ENCODE measurements at regions not wholly inside any gene's neighbourhood (a gene's known extent, or its start where the extent isn't known, plus 50 kb on each side); places are given as distances from the start of the nearest gene placed in this dataset.
"Not testable (repeated sequence)": the region's sequence is repeated elsewhere in the genome, so short reads cannot be mapped to it uniquely, and the experiment has no call there.

DNA sequence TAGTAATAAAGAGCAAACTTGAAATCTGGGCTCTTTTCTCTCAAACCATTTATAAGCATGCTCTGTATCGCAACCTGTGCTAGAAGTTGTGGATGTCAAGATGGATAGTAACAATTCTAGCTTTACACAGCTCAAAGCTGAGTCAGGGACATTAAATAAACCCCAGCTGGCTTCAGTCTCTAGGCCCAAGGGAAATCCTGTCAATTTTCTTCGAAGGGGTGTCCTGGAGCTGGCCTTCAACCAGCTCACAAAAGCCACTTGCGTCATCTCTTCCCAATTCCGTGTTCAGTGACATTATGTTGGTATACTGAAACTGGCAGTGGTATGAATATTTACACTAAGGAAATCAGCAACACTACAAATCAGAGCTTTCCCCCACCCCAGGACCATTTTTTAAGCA, 89.8 kb upstream of the PRKG2 start:
- no peak for DNase-seq (ENCODE audit: extremely low spot score)
- CTCF ChIA-PET, result interaction anchor here (2.0 kb wide), 1 partner anchor 10 kb away, joined by 6 read pairs; no protein-coding TSS in a partner anchor
- POLR2A ChIA-PET, result no interaction called here
- TF ChIP-seq, protein P1, sequence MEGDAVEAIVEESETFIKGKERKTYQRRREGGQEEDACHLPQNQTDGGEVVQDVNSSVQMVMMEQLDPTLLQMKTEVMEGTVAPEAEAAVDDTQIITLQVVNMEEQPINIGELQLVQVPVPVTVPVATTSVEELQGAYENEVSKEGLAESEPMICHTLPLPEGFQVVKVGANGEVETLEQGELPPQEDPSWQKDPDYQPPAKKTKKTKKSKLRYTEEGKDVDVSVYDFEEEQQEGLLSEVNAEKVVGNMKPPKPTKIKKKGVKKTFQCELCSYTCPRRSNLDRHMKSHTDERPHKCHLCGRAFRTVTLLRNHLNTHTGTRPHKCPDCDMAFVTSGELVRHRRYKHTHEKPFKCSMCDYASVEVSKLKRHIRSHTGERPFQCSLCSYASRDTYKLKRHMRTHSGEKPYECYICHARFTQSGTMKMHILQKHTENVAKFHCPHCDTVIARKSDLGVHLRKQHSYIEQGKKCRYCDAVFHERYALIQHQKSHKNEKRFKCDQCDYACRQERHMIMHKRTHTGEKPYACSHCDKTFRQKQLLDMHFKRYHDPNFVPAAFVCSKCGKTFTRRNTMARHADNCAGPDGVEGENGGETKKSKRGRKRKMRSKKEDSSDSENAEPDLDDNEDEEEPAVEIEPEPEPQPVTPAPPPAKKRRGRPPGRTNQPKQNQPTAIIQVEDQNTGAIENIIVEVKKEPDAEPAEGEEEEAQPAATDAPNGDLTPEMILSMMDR (IDR thresholded peaks at IDR 0.05; ENCODE audit: control extremely low read depth, extremely low read depth, low read depth, missing control alignments), result no peak

DNA sequence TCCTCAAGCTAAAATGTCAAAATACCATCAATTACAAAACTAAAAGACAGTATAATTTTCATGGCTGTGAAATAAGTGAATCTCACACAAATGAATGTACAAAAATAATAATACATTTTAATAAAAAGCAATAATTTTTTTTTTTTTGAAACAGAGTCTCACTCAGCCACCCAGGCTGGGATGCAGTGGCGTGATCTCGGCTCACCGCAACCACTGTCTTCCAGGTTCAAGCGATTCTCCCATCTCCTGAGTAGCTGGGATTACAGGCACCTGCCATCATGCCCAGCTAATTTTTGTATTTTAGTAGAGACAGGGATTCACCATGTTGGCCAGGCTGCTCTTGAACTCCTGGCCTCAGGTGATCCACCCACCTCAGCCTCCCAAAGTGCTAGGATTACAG, 85.3 kb upstream of the PRKG2 start:
- CTCF ChIA-PET; POLR2A ChIA-PET; DNase-seq (ENCODE audit: extremely low spot score): not testable (repeated sequence)

DNA sequence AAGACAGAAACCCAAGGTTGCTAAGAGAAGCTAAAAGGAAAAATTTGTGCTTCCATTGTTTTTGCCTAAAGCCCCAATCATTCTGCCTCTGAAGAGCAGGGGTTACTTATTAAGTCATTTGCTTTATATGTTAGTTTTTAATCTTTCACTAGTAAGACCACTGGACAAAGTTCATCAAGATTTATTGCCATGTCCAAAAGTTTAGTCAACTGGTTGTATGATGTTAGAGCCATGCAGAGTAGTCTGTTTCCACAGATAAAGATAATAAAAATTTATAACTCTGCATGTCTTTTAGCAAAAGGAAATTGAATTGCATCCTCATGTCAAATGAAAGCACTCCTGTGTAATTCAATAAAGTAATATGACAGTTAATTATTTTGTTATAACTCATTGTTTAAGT, 75.8 kb upstream of the PRKG2 start:
- TF ChIP-seq, protein P1 (IDR thresholded peaks at IDR 0.05; ENCODE audit: control extremely low read depth, extremely low read depth, low read depth, missing control alignments), result no peak
- CTCF ChIA-PET, result no interaction called here
- DNase-seq (ENCODE audit: extremely low spot score), result no peak
- POLR2A ChIA-PET, result no interaction called here

DNA sequence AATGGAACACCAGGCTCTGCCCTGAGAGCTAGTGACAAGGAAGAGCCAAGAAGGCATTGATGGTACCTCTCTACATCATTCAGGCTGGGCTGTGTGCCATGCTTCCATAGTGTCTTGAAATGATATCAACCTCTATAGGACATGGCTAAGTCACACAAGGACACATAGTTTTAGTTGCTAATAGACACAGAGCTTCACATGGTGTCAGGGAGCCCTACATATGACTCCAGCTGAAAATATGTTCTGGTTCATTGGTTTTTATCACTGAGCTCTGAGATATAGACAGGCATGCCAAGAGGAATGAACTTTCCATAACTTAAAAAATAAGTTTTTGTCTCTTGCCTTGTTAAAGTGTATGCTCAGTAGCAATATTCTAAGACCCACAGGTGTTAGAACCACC, 72.1 kb upstream of the PRKG2 start:
- POLR2A ChIA-PET, result no interaction called here
- CTCF ChIA-PET, result interaction anchor here (0.6 kb wide), 1 partner anchor 12 kb away, joined by 3 read pairs; no protein-coding TSS in a partner anchor
- TF ChIP-seq, protein P1 (IDR thresholded peaks at IDR 0.05; ENCODE audit: control extremely low read depth, extremely low read depth, low read depth, missing control alignments), result no peak
- no peak for DNase-seq (ENCODE audit: extremely low spot score)

DNA sequence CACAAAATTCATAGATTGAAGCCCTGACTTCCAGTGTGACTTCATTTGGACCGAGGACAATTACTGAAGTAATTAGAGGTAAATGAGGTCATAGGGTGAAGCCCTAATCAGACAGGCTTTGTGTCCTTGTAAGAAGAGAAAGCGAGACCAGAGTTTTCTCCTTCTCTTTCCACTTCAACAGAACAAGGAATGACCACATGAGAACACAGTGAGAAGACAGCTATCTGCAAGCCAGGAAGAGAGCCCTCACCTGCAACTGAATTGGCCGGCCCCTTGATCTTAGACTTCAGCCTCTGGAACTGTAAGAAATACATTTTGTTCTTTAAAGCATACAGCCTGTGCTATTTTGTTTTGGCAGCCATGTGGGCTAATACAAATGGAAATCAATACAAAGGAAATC, 67.1 kb upstream of the PRKG2 start:
- ChIA-PET CTCF (interaction anchor here (1.0 to 1.4 kb wide), 2 partner anchors 11 to 14 kb away, joined by 3 to 4 read pairs; no protein-coding TSS in a partner anchor), POLR2A (no interaction called here)
- no peak for DNase-seq (ENCODE audit: extremely low spot score)
- TF ChIP-seq, protein P1 (IDR thresholded peaks at IDR 0.05; ENCODE audit: control extremely low read depth, extremely low read depth, low read depth, missing control alignments), result no peak

- CTCF ChIA-PET, result interaction anchor here (1.7 kb wide), 1 partner anchor 9 kb away, joined by 4 read pairs; no protein-coding TSS in a partner anchor
- DNase-seq (ENCODE audit: extremely low spot score), result no peak
- TF ChIP-seq, protein P1 (IDR thresholded peaks at IDR 0.05; ENCODE audit: control extremely low read depth, extremely low read depth, low read depth, missing control alignments), result no peak
- POLR2A ChIA-PET, result no interaction called here
Observed at GRCh38 chr4:81274460-81274859, 59.4 kb upstream of the PRKG2 start.

- DNase-seq (ENCODE audit: extremely low spot score), result no peak
- ChIA-PET CTCF (interaction anchor here (0.9 to 2.0 kb wide), 2 partner anchors 10 to 13 kb away, joined by 3 to 5 read pairs; no protein-coding TSS in a partner anchor), POLR2A (no interaction called here)
- TF ChIP-seq, protein P1 (IDR thresholded peaks at IDR 0.05; ENCODE audit: control extremely low read depth, extremely low read depth, low read depth, missing control alignments), result no peak
Observed at GRCh38 chr4:81272671-81273070, 57.6 kb upstream of the PRKG2 start.

Data from GM10248 (cell line).